Thoracic aorta (tissue), 2 donors: ENCODE measurements at regions not wholly inside any gene's neighbourhood (a gene's known extent, or its start where the extent isn't known, plus 50 kb on each side); places are given as distances from the start of the nearest gene placed in this dataset.

Source experiments
- ATAC-seq: fragments of 150-250 bp; one replicate; pipeline ENCODE4 v1.8.0; 2017; ENCODE audit warnings: low read depth; ENCODE audit not compliant: insufficient number of reproducible peaks, low FRiP score
- DNase-seq: peaks from one replicate; pipeline ENCODE4 v3.0.0-alpha.2; 2020; ENCODE audit warnings: low spot score
- H3K27ac ChIP-seq, 2 donors: fragments of 200-600 bp; sonication (generic); 1 replicate in 1 of 2; 2 replicates in 1 of 2; pipeline ENCODE4 v1.5.1; 2016; ENCODE audit warnings: mild to moderate bottlenecking in 2 of 2, moderate library complexity in 2 of 2
- H3K27me3 ChIP-seq: fragments of 200-600 bp; sonication (generic); replicated peaks from 2 replicates; pipeline ENCODE4 v1.6.0; 2016; ENCODE audit warnings: mild to moderate bottlenecking; ENCODE audit not compliant: insufficient read depth
- H3K36me3 ChIP-seq: fragments of 200-600 bp; sonication (generic); one replicate; pipeline ENCODE4 v1.5.1; 2016
- H3K4me1 ChIP-seq, 2 donors: fragments of 200-600 bp; sonication (generic); 1 replicate in 1 of 2; 2 replicates in 1 of 2; pipeline versions ENCODE4 v1.5.1 to v1.6.0; 2016; ENCODE audit warnings: low read depth in 2 of 2, mild to moderate bottlenecking in 1 of 2; ENCODE audit not compliant: control insufficient read depth in 1 of 2
- H3K4me3 ChIP-seq: fragments of 200-600 bp; sonication (generic); 2 replicates; pipeline ENCODE4 v1.5.1; 2016; ENCODE audit warnings: mild to moderate bottlenecking
- H3K9me3 ChIP-seq: fragments of 200-600 bp; sonication (generic); 2 replicates; pipeline ENCODE4 v1.5.1; 2016
- CTCF ChIP-seq: fragments of 200-600 bp; sonication (generic); IDR thresholded peaks from one replicate; pipeline ENCODE4 v1.5.1; 2019; ENCODE audit warnings: antibody characterized with exemption

- TF ChIP-seq CTCF = no peak
- no peaks in the 10 kb centered on the region for H3K36me3 ChIP-seq
- H3K9me3 ChIP-seq = no peaks in the 10 kb centered on the region
- DNase-seq = no peak
- H3K4me1 ChIP-seq = no peaks in the 10 kb centered on the region
- H3K4me3 ChIP-seq = no peak overlapping the region
- no peaks in the 10 kb centered on the region for H3K27me3 ChIP-seq
- ATAC-seq = no peak
- no peak overlapping the region for H3K27ac ChIP-seq
Observed at GRCh38 chr6:78324213-78324612, 543.1 kb upstream of the IRAK1BP1 start.

GRCh38 chr6:78340755-78341154 lies 526.6 kb upstream of the IRAK1BP1 start:
- no peaks in the 10 kb centered on the region for H3K4me1 ChIP-seq
- H3K36me3 ChIP-seq = no peaks in the 10 kb centered on the region
- no peak overlapping the region for H3K4me3 ChIP-seq
- no peak for TF ChIP-seq CTCF
- ATAC-seq (no peak), DNase-seq (no peak)
- no peak overlapping the region for H3K27ac ChIP-seq
- no peaks in the 10 kb centered on the region for H3K27me3 ChIP-seq
- H3K9me3 ChIP-seq = no peaks in the 10 kb centered on the region

- H3K4me3 ChIP-seq = no peak overlapping the region
- DNase-seq (no peak), ATAC-seq (no peak)
- no peaks in the 10 kb centered on the region for H3K36me3 ChIP-seq
- H3K9me3 ChIP-seq = no peaks in the 10 kb centered on the region
- no peak for TF ChIP-seq CTCF
- no peaks in the 10 kb centered on the region for H3K27me3 ChIP-seq
- no peak overlapping the region for H3K27ac ChIP-seq
- H3K4me1 ChIP-seq = no peaks in the 10 kb centered on the region
Observed at GRCh38 chr6:78345882-78346281, 521.5 kb upstream of the IRAK1BP1 start.

GRCh38 chr6:78347191-78347916 lies 520.0 kb upstream of the IRAK1BP1 start:
- Histone ChIP-seq H3K9me3 (no peaks in the 10 kb centered on the region), H3K27me3 (no peaks in the 10 kb centered on the region), H3K36me3 (no peaks in the 10 kb centered on the region), H3K27ac (no peak overlapping the region), H3K4me1 (no peaks in the 10 kb centered on the region), H3K4me3 (no peak overlapping the region)
- TF ChIP-seq CTCF = no peak
- ATAC-seq = no peak
- DNase-seq = no peak

- no peak for DNase-seq
- no peaks in the 10 kb centered on the region for H3K36me3 ChIP-seq
Observed at GRCh38 chr6:78353040-78353439, 514.3 kb upstream of the IRAK1BP1 start.

More at GRCh38 chr6:78353040-78353439, 514.3 kb upstream of the IRAK1BP1 start:
- Histone ChIP-seq H3K4me3 (no peak overlapping the region), H3K9me3 (no peaks in the 10 kb centered on the region), H3K27ac (no peak overlapping the region), H3K27me3 (no peaks in the 10 kb centered on the region), H3K4me1 (no peaks in the 10 kb centered on the region)
- no peak for ATAC-seq
- no peak for TF ChIP-seq CTCF
